Midbrain (tissue), 1 donor: ENCODE measurements at regions not wholly inside any gene's neighbourhood (a gene's known extent, or its start where the extent isn't known, plus 50 kb on each side); places are given as distances from the start of the nearest gene placed in this dataset.

Source experiments
- DNase-seq: peaks from one replicate; lab custom pipeline; 2025; lab: John Stamatoyannopoulos, UW

DNA sequence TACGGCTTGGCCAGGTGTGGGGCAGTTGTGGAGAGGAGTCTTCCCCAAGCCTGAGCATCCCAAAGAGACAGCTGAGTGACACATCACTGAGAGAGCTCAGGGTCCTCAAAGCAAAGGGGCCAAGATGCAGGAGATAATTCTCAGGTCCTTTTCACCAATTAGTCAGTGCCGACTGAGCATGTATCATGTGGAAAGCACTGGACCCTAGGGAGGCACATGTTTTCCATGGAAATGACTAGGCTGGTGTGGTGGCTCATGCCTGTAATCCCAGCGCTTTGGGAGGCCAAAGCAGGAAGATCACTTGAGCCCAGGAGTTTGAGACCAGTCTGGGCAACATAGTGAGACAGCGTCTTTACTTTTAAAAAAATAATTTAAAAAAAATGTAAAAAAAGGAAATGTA lies 67.3 kb upstream of the PRPS1 start:
- no peak for DNase-seq

DNA sequence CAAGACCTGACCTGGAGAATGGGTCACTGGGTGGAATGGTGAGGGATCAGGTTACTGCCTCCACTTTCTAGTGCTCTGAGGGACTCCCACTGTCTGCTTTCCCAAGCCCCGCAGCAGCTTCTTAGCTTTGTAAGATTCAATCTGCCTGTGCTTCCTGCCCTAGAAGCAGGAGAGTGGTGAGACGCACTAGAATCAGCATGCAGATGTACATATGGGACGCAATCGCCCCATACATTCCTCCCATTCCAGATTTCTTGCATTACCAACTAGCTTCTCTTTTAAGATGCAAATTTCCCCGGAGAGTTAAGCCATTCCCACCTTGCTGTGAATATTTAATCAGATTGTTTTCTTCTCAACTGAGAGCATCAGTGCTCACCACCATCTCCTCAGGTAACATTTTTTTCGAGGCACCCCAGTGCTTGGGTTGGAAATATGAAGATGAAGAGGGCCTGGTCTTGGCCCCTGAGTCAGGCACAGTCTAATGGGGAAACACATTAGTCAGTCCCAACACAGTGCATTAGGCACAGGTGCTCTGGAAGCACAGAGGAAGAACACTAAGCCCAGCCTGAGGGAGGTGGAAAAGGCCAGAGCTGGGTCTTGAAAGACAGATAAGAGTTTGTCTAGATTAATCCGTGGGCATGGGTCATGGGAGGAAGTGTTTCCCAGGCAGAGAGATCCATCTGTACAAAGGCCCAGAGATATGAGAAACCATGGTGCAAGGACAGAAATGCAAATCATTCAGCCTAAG lies 66.7 kb upstream of the PRPS1 start:
- DNase-seq, result no peak

DNA sequence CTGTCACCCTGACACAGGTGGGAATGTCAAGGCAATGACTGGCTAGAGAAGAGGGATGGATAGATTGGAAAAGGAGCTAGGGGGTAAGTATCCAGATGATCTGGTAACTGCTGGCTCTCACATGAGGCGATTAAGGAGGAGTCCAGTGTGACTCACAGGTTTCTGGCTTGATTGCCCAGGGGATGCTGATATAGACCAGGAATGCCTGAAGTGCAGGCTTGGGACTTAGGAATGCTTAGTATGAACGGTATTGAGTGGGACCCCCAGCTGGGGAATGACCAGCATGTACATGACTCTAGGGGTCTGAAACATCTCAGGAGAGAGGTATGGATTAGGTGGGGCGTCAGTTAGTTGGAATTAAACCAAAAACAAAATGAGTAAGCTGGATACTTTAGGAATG lies 65.8 kb upstream of the PRPS1 start:
- DNase-seq, result no peak

DNA sequence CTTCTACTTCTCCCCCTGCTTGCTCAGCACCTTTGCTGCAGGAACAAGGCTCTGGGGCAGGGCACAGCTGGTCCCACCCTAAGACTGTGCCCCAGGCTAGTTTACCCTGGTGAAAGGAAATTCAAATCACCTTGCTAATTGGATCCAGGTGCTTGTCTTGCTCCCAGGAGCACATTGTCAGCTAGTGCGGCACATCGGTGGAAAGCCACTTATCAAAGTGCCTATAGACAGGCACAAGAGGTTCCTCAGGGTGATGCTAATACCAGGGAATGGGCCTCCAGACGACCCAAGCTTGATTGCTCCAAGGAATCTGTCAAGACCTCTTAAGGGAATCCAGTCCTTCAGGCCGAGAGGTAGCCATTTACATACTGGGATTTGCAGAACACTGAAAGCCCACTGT lies 64.5 kb upstream of the PRPS1 start:
- DNase-seq, result no peak

DNA sequence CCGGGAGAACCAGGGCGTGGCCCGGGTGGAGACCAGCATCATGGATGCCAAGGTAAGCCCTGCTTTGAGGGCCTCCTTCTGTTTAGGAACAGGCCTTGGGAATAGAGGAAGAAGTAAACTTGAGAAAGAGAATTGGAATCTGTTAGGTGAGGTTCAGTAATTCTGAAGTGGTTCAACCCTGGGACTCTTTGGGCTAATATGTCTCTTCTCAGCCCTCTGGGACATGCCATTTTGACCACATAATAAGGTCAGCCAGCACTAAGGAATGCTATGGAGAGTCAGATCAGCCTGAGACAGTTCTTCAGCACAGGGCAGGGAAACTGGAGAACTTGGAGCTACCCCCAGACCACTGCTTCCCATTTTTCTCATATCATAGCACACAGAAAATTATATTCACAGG lies 63.3 kb upstream of the PRPS1 start:
- DNase-seq, result no peak

GRCh38 chrX:107565931-107566603 lies 62.2 kb upstream of the PRPS1 start:
- peak; percentile 24 for DNase-seq

DNA sequence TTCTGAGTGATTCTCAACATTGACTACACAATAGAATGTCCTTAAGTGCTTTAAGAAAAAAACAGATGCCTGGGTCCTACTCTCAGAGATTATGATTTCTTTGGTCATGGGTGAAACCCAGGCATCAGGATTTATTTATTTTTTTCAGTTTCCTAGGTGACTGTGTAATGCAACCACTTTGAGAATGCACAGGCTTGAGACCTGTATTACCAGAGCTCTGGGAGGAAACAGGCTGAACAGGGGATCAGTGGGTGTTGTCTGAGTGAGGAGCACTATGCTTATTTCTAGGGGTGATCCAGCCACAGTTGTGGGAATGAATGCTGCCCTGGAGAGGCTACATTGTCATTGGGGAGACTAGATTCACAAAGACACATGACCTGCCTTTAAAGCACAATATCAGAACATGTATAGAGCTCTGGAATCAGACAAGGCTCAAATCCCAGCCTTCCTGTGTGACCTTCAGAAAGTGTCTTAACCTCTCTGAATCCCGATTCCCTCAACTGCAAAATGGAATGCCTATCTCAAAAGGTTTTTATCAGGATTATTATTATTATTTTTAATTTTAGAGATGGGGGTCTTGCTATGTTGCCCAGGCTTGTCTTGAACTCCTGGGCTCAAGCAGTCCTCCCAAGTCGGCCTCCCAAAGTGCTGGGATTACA lies 61.6 kb upstream of the PRPS1 start:
- no peak for DNase-seq

DNA sequence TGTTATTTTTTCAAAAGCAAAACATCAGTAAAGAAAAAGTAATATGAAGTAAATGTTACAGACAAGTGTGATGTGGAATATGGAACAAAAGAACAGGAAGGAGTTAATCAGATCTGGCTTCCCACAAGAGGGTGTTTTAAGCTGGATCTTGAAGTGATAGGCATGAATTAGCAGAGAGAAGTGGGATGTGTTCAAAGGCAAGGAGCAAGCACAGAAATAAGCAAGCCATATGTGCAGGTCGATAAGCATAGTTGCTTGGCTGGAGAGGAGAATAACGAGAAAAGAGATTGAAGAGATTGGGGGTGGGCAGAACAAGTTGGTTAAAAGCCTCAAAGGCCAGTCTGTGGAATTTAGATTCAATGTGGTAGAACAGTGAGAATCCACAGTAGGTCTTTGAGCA lies 60.9 kb upstream of the PRPS1 start:
- no peak for DNase-seq

GRCh38 chrX:107571296-107571998 lies 56.9 kb upstream of the PRPS1 start:
- DNase-seq, result no peak

DNA sequence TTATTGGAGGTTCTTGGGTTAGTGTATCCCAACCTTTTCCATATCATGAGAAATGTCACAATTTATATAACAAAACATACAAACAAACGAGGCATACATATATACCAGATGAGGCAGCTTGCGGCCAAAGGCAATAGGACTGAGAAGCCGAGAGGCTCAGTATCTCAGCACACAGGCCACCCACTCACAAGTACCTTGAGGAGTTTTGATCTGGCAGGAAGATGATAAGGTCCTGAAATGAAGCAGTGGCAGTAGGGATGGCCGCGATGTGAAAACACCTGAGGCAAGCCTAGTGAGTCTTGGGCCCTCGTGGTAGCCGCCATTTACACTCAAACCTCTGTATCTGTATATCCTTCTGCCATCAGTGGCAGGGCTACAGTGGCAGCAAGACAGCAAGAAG lies 55.3 kb upstream of the PRPS1 start:
- no peak for DNase-seq

DNA sequence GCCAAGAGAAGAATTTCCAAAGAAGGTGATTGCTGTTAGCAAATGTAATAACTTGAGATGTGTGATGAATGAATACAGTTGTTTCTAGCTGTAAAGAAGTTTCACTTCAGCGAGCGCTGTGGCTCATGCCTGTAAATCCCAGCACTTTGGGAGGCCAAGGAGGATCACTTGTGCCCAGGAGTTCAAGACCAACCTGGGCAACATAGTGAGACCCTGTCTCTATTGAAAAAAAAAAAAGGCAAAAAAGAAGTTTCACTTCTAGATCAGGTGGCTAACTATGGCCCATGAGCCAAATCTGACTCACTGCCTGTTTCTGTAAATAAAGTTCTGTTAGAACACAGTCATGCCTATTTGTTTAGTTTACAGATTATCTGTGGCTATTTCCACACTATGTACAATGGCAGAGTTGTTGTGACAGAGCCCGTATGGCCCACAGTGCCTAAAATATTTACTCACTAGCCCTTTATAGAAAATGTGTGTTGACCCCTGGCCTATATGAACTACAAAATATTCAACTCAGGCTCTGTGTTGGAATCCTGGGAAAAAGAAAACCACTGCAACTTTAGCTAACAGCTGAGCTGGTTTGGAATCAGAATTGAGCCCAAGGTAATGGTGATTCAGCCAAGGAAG lies 54.1 kb upstream of the PRPS1 start:
- no peak for DNase-seq

GRCh38 chrX:107574711-107575110 lies 53.6 kb upstream of the PRPS1 start:
- DNase-seq, result no peak

DNA sequence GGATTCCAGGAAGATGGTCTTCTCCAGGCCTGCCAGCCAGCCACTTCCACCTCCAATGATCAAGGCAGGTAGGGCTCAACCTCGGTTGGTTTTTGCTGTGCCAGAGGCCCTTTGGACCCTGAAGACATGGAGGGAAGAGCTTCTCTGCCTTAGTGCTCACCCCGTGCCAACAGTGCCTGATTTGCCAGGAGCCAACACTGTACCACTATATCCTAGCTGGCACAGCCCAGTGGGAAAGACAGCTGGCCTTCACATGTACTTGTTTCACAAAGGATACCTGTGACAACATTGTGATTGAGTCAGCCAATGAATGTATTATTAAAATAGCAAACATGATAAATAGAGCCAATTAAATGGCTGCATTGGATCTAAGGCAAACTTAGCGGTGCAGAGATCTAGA lies 51.9 kb upstream of the PRPS1 start:
- no peak for DNase-seq

DNA sequence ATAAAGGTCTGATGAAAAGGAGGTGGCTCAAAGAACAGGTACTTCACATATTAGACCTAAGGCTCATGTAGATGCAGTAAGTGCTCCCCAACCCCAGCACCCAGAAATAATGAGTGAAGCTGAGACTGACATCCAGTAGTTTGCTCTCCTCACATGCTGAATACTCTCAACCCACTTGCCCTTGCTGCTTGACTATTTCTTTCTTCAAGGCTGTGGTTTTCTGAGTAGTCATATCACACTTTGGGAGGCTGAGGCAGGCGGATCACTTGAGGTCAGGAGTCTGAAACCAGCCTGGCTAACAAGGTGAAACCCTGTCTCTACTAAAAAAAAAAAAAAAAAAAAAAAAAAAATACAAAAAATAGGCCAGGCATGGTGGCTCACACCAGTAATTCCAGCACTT lies 51.5 kb upstream of the PRPS1 start:
- DNase-seq, result no peak

DNA sequence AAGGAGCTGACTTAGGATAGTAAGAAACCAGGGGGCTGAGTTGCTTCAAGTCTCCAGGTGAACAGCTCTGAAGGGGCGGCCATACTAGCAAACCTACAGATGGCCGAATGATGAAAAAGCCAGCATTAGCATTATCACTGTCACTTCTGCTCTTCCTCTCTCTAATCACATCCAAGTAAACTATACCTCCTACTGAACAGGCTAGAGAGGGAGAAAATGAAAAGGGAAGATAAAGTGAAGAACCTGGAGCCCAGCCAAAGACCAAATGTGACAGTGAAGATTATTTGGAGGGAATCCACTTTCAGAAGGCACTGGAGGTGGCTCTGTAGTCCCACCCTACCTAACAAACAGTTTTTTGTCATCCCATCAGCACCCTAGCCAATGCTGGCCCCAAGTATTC lies 50.4 kb upstream of the PRPS1 start:
- DNase-seq, result no peak
